A673 (cell line): ENCODE measurements at regions not wholly inside any gene's neighbourhood (a gene's known extent, or its start where the extent isn't known, plus 50 kb on each side); places are given as distances from the start of the nearest gene placed in this dataset.

ENCODE experiments used
- BruUV-seq: library from RNA; stranded (reverse); fragments of 400-500 nt; replicated peaks from 2 replicates; lab custom pipeline; 2021; lab: Mats Ljungman, UMichigan
- CTCF ChIA-PET: fragments of 300-600 bp; sonication (Branson Sonifier 250); formaldehyde crosslinking; loops from one replicate; lab custom pipeline; 2022; ENCODE audit warnings: antibody characterized with exemption; lab: Charles Lee
- POLR2A ChIA-PET: fragments of 300-600 bp; sonication (Branson Sonifier 250); formaldehyde crosslinking; loops from one replicate; lab custom pipeline; 2022; ENCODE audit warnings: antibody characterized with exemption; ENCODE audit not compliant: low non-redundant PET; lab: Charles Lee
- DNase-seq: peaks from one replicate; pipeline ENCODE4 v3.0.0-alpha.2; 2015; ENCODE audit warnings: low spot score
- H3K27ac ChIP-seq: fragments of 200-600 bp; sonication (generic); 2 replicates; pipeline ENCODE4 v1.5.1; 2016; ENCODE audit warnings: mixed run types, low read depth, mild to moderate bottlenecking, mixed read lengths, antibody characterized with exemption, low read length; ENCODE audit not compliant: poor library complexity, severe bottlenecking
- H3K27me3 ChIP-seq: fragments of 200-600 bp; sonication (generic); replicated peaks from 2 replicates; pipeline ENCODE4 v1.6.1; 2017; ENCODE audit warnings: mixed run types, low read depth, mild to moderate bottlenecking, mixed read lengths, antibody characterized with exemption, low read length; ENCODE audit not compliant: insufficient read depth, poor library complexity
- H3K36me3 ChIP-seq: fragments of 200-600 bp; sonication (generic); 2 replicates; pipeline ENCODE4 v1.6.1; 2016; ENCODE audit warnings: mixed run types, mild to moderate bottlenecking, mixed read lengths, antibody characterized with exemption, low read length; ENCODE audit not compliant: insufficient read depth, poor library complexity, severe bottlenecking
- H3K4me1 ChIP-seq: fragments of 200-600 bp; sonication (generic); 2 replicates; pipeline ENCODE4 v1.6.1; 2017; ENCODE audit warnings: mixed run types, mild to moderate bottlenecking, mixed read lengths, antibody characterized with exemption, low read length; ENCODE audit not compliant: insufficient read depth, poor library complexity, severe bottlenecking
- H3K4me3 ChIP-seq: fragments of 200-600 bp; sonication (generic); 2 replicates; pipeline ENCODE4 v1.5.1; 2016; ENCODE audit warnings: low read depth, mixed run types, mild to moderate bottlenecking, mixed read lengths, low read length; ENCODE audit not compliant: poor library complexity, severe bottlenecking
- H3K9me3 ChIP-seq: fragments of 200-600 bp; sonication (generic); 2 replicates; pipeline ENCODE4 v1.6.1; 2016; ENCODE audit warnings: mixed run types, low read depth, mild to moderate bottlenecking, mixed read lengths, antibody characterized with exemption, low read length; ENCODE audit not compliant: poor library complexity, severe bottlenecking
- EZH2 ChIP-seq: fragments of 200-600 bp; sonication (generic); IDR thresholded peaks from 2 replicates; pipeline ENCODE4 v1.6.1; 2017; ENCODE audit warnings: borderline replicate concordance, low read depth, mild to moderate bottlenecking, mixed read lengths, antibody characterized with exemption, low read length; ENCODE audit not compliant: poor library complexity, severe bottlenecking
- intact Hi-C: fragments of 100-400 bp; cut with micrococcal nuclease; formaldehyde crosslinking; loops from one replicate; pipeline ENCODE4 v1.10.0; 2022; ENCODE audit not compliant: unreplicated experiment
- TF ChIP-seq, protein P1 (sequence below): fragments of 300-800, 200-600 bp; sonication (generic); conservative IDR thresholded peaks from 2 replicates; pipeline ENCODE4 v1.5.1; 2017; ENCODE audit warnings: low read depth, mild to moderate bottlenecking, antibody characterized with exemption, low read length, moderate library complexity, mixed read lengths

DNA sequence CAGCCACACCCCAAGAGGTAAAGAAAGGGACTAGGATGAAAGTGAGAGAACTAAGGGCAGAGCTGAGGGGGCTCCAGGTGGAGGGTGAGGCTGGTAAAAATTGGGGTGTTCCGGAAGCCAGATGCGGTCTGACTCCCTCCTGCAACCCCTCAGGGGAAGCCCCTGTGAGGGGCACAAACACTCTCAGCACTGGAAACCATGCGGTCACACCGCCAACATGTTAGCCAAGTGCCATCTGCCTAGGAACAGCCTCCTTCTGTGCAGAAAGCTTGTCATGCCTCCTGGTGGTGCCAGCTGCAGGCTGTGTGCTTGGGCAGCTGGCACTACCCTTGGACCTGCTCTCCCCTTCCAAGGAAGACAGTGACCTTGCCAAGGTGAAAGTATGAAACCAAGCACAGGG, 83.5 kb upstream of the RPL38 start:
- Histone ChIP-seq H3K27me3 (no peaks in the 10 kb centered on the region), H3K9me3 (no peaks in the 10 kb centered on the region), H3K27ac (no peak overlapping the region), H3K4me3 (no peak overlapping the region), H3K36me3 (no peaks in the 10 kb centered on the region), H3K4me1 (no peaks in the 10 kb centered on the region)
- no TSS peak for BruUV-seq
- intact Hi-C loops = no loop called here
- no peak for TF ChIP-seq EZH2
- TF ChIP-seq, protein P1, sequence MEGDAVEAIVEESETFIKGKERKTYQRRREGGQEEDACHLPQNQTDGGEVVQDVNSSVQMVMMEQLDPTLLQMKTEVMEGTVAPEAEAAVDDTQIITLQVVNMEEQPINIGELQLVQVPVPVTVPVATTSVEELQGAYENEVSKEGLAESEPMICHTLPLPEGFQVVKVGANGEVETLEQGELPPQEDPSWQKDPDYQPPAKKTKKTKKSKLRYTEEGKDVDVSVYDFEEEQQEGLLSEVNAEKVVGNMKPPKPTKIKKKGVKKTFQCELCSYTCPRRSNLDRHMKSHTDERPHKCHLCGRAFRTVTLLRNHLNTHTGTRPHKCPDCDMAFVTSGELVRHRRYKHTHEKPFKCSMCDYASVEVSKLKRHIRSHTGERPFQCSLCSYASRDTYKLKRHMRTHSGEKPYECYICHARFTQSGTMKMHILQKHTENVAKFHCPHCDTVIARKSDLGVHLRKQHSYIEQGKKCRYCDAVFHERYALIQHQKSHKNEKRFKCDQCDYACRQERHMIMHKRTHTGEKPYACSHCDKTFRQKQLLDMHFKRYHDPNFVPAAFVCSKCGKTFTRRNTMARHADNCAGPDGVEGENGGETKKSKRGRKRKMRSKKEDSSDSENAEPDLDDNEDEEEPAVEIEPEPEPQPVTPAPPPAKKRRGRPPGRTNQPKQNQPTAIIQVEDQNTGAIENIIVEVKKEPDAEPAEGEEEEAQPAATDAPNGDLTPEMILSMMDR = no peak
- POLR2A ChIA-PET = no interaction called here
- no peak for DNase-seq
- CTCF ChIA-PET = no interaction called here

DNA sequence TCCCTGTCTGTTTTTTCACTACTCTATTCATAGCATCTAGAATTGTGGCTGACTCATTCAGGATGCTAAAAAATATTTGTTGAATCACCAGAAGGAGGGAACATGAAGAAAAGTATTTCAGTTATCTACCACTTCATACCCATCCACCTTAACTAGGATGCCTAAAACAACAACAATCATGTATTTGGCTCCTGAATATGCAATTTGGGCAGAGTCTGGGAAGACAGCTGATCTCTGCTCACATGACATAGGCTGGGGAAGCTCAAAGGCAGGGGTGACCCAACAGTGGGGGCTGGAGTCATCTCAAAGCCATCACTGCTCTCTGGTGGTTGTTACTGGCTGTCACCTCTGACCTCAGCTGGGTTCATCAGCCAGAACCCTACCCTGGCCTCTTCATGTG, 80.1 kb upstream of the RPL38 start:
- Histone ChIP-seq H3K27me3 (no peaks in the 10 kb centered on the region), H3K4me1 (no peaks in the 10 kb centered on the region), H3K36me3 (no peaks in the 10 kb centered on the region), H3K9me3 (no peaks in the 10 kb centered on the region), H3K27ac (no peak overlapping the region), H3K4me3 (no peak overlapping the region)
- ChIA-PET CTCF (no interaction called here), POLR2A (no interaction called here)
- no TSS peak for BruUV-seq
- no peak for DNase-seq
- intact Hi-C loops = no loop called here
- TF ChIP-seq, protein P1 = no peak
- no peak for TF ChIP-seq EZH2

DNA sequence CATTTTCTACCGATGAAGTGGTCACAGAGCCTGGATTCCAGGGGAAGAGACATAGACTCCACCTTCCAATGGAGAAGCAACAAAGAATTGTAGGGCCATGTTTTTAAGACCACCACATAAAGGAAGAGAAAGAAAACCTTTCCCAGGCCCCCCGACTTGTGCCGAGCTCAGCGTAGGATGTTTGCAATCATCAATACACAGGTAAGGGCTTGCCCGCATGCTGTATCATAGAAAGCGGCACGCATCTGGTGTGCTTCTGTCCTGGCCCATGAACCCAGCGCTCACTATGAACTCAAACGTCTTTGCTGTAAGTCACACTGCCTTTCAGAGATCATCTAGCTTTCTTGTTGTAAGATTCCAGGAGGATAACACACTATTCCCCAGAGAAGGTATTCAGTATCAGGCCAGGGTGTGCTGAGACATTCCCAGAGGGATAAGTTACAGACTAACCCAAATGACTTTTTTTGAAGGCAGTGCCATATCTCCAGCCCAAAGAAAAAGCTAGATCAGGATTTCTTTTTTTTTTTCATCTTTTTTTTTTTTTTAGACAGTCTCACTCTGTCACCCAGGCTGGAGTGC, 79.5 kb upstream of the RPL38 start:
- DNase-seq = no peak
- POLR2A ChIA-PET = no interaction called here
- H3K36me3 ChIP-seq = no peaks in the 10 kb centered on the region
- H3K4me3 ChIP-seq = no peak overlapping the region
- no peaks in the 10 kb centered on the region for H3K9me3 ChIP-seq
- no peak overlapping the region for H3K27ac ChIP-seq
- TF ChIP-seq EZH2 = no peak
- TF ChIP-seq, protein P1 = no peak
- no TSS peak for BruUV-seq
- CTCF ChIA-PET = no interaction called here
- no peaks in the 10 kb centered on the region for H3K27me3 ChIP-seq
- intact Hi-C loops = no loop called here
- H3K4me1 ChIP-seq = no peaks in the 10 kb centered on the region
